GM23338 (cell line): ENCODE measurements at regions not wholly inside any gene's neighbourhood (a gene's known extent, or its start where the extent isn't known, plus 50 kb on each side); places are given as distances from the start of the nearest gene placed in this dataset.

Experiments
- ATAC-seq: fragments of 200-7000 bp; cut with Tn5 transposase; 3 replicates; pipeline ENCODE4 v1.9.1; 2020
- DNase-seq: peaks from one replicate; pipeline ENCODE4 v3.0.0-alpha.2; 2015; ENCODE audit warnings: low spot score
- H2AFZ ChIP-seq: fragments of 200-600 bp; sonication (generic); 2 replicates; pipeline ENCODE4 v1.8.0; 2016; ENCODE audit warnings: antibody characterized with exemption, mild to moderate bottlenecking, moderate library complexity
- H3F3A ChIP-seq: fragments of 200-600 bp; sonication (generic); replicated peaks from 2 replicates; pipeline ENCODE4 v1.8.0; 2017; ENCODE audit warnings: antibody characterized with exemption, mixed run types, low read depth
- H3K27ac ChIP-seq: fragments of 200-600 bp; sonication (generic); 2 replicates; pipeline ENCODE4 v1.6.1; 2016; ENCODE audit warnings: low read depth
- H3K27me3 ChIP-seq: fragments of 200-600 bp; sonication (generic); 2 replicates; pipeline ENCODE4 v1.8.0; 2016; ENCODE audit warnings: mild to moderate bottlenecking, mixed run types, moderate library complexity; ENCODE audit not compliant: insufficient read depth
- H3K36me3 ChIP-seq: fragments of 200-600 bp; sonication (generic); 2 replicates; pipeline ENCODE4 v1.8.0; 2016; ENCODE audit warnings: mild to moderate bottlenecking; ENCODE audit not compliant: insufficient read depth
- H3K4me1 ChIP-seq: fragments of 200-600 bp; sonication (generic); 2 replicates; pipeline ENCODE4 v1.8.0; 2016; ENCODE audit warnings: mild to moderate bottlenecking, moderate library complexity; ENCODE audit not compliant: insufficient read depth
- H3K4me2 ChIP-seq: fragments of 200-600 bp; sonication (generic); 2 replicates; pipeline ENCODE4 v1.7.1; 2017; ENCODE audit warnings: mixed run types
- H3K4me3 ChIP-seq: fragments of 200-600 bp; sonication (generic); 2 replicates; pipeline ENCODE4 v1.6.1; 2016; ENCODE audit warnings: mixed run types
- H3K79me2 ChIP-seq: fragments of 200-600 bp; sonication (generic); replicated peaks from 2 replicates; pipeline ENCODE4 v1.8.0; 2017; ENCODE audit warnings: mild to moderate bottlenecking; ENCODE audit not compliant: insufficient read depth
- H3K9me2 ChIP-seq: fragments of 200-600 bp; sonication (generic); 2 replicates; pipeline ENCODE4 v1.8.0; 2017; ENCODE audit not compliant: insufficient read depth
- H4K20me1 ChIP-seq: fragments of 200-600 bp; sonication (generic); replicated peaks from 2 replicates; pipeline ENCODE4 v1.8.0; 2017; ENCODE audit warnings: mild to moderate bottlenecking; ENCODE audit not compliant: insufficient read depth
- H3K27ac Mint-ChIP-seq: 2 replicates; pipeline ENCODE4 v1.8.0; 2020; ENCODE audit warnings: inconsistent platforms, mild to moderate bottlenecking, moderate library complexity, mixed read lengths
- H3K27me3 Mint-ChIP-seq: 3 replicates; pipeline ENCODE4 v1.8.0; 2022; ENCODE audit warnings: low read depth, mild to moderate bottlenecking, moderate library complexity, mixed read lengths, inconsistent platforms; ENCODE audit not compliant: insufficient read depth, poor library complexity
- H3K36me3 Mint-ChIP-seq: 3 replicates; pipeline ENCODE4 v1.8.0; 2021; ENCODE audit warnings: low read depth, mild to moderate bottlenecking, inconsistent platforms, moderate library complexity, mixed read lengths
- H3K4me1 Mint-ChIP-seq: 3 replicates; pipeline ENCODE4 v1.8.0; 2020; ENCODE audit warnings: mild to moderate bottlenecking, inconsistent platforms, mixed read lengths
- H3K4me3 Mint-ChIP-seq: 3 replicates; pipeline ENCODE4 v1.8.0; 2021; ENCODE audit warnings: moderate library complexity, mild to moderate bottlenecking, inconsistent platforms, mixed read lengths
- H3K9me3 Mint-ChIP-seq: 3 replicates; pipeline ENCODE4 v1.8.0; 2020; ENCODE audit warnings: moderate library complexity, mild to moderate bottlenecking, inconsistent platforms, mixed read lengths
- CTCF ChIP-seq, 2 experiments: fragments of 200-600 bp in 1 of 2; sonication (generic) in 1 of 2; conservative IDR thresholded peaks; 2 replicates each; pipeline versions ENCODE4 v1.5.1 to v1.6.1; 2016 to 2017; ENCODE audit warnings: antibody characterized with exemption in 2 of 2, low read depth in 2 of 2, mild to moderate bottlenecking in 2 of 2, moderate library complexity in 1 of 2
- EZH2 ChIP-seq: fragments of 200-600 bp; sonication (generic); IDR thresholded peaks from one replicate; pipeline ENCODE4 v1.8.0; 2017; ENCODE audit warnings: antibody characterized with exemption, mild to moderate bottlenecking, low read depth; ENCODE audit not compliant: unreplicated experiment
- JUNB ChIP-seq: IDR thresholded peaks from one replicate; pipeline ENCODE4 v1.6.1; 2016; ENCODE audit warnings: antibody characterized with exemption; ENCODE audit not compliant: unreplicated experiment
- STAT1 ChIP-seq: IDR thresholded peaks from one replicate; pipeline ENCODE4 v1.6.1; 2016; ENCODE audit warnings: antibody characterized with exemption; ENCODE audit not compliant: unreplicated experiment
- ZNF462 ChIP-seq: fragments of 250-450 bp; sonication (Bioruptor Pico); IDR thresholded peaks from 2 replicates; pipeline ENCODE4 v1.5.0; 2020; ENCODE audit warnings: mild to moderate bottlenecking, moderate library complexity

- Histone ChIP-seq H3K27ac (no peak overlapping the region), H3K9me2 (peaks cover 6% of the 10 kb centered on the region; the same call in 1 of the 2 replicates), H3K79me2 (no peaks in the 10 kb centered on the region), H3K36me3 (no peaks in the 10 kb centered on the region), H3K4me1 (peaks cover 28% of the 10 kb centered on the region), H3K27me3 (no peaks in the 10 kb centered on the region), H3K4me3 (no peak overlapping the region), H3F3A (no peaks in the 10 kb centered on the region), H4K20me1 (no peaks in the 10 kb centered on the region), H2AFZ (no peak overlapping the region), H3K4me2 (no peak overlapping the region)
- DNase-seq: no peak
- Mint-ChIP-seq H3K4me3 (no peak overlapping the region), H3K36me3 (peaks cover 6% of the 10 kb centered on the region; the same call in 2 of the 3 replicates), H3K27ac (no peak overlapping the region), H3K4me1 (peaks cover 22% of the 10 kb centered on the region), H3K27me3 (peaks cover 1% of the 10 kb centered on the region), H3K9me3 (peaks cover 3% of the 10 kb centered on the region; the same call in 1 of the 3 replicates)
- TF ChIP-seq JUNB (no peak), CTCF (conservative IDR thresholded peaks at IDR 0.05; ENCODE audit: low read depth in 2 of 2) (no peak), ZNF462 (CRISPR knock-in tag) (no peak), STAT1 (no peak), EZH2 (no peak)
- ATAC-seq: no peak
These were observed 213.8 kb upstream of the ZNF608 start for GRCh38 chr5:124960266-124960665.
